Caco-2 (cell line): ENCODE measurements at regions not wholly inside any gene's neighbourhood (a gene's known extent, or its start where the extent isn't known, plus 50 kb on each side); places are given as distances from the start of the nearest gene placed in this dataset.

Source experiments
- BruUV-seq: library from RNA; stranded (reverse); fragments of 400-500 nt; replicated peaks from 2 replicates; lab custom pipeline; 2021; lab: Mats Ljungman, UMichigan
- CTCF ChIA-PET: fragments of 300-600 bp; sonication (Branson Sonifier 250); formaldehyde crosslinking; loops from one replicate; lab custom pipeline; 2022; ENCODE audit warnings: antibody characterized with exemption; lab: Charles Lee
- POLR2A ChIA-PET: fragments of 300-600 bp; sonication (Branson Sonifier 250); formaldehyde crosslinking; loops from one replicate; lab custom pipeline; 2022; ENCODE audit warnings: antibody characterized with exemption; lab: Charles Lee
- DNase-seq, 2 experiments: peaks; one replicate each; pipeline versions ENCODE4 v3.0.0 to v3.0.0-alpha.2; 2020 to 2022
- H3K27me3 ChIP-seq: replicated peaks from 2 replicates; pipeline ENCODE4 v1.6.0; 2011; ENCODE audit warnings: low read length; ENCODE audit not compliant: control insufficient read depth, insufficient read depth
- H3K36me3 ChIP-seq: 2 replicates; pipeline ENCODE4 v1.5.1; 2011; ENCODE audit warnings: low read length; ENCODE audit not compliant: control insufficient read depth, insufficient read depth
- H3K4me1 ChIP-seq: fragments of 250-450 bp; sonication (Bioruptor Pico); 2 replicates; pipeline ENCODE4 v1.5.1; 2020; ENCODE audit warnings: mild to moderate bottlenecking
- H3K4me3 ChIP-seq: 2 replicates; pipeline ENCODE4 v1.5.1; 2011; ENCODE audit warnings: low read depth, mild to moderate bottlenecking, control low read depth, low read length
- H3K9me3 ChIP-seq: fragments of 250-450 bp; sonication (Bioruptor Pico); 2 replicates; pipeline ENCODE4 v1.5.1; 2020; ENCODE audit warnings: mild to moderate bottlenecking, moderate library complexity
- H3K27ac Mint-ChIP-seq: one replicate; pipeline ENCODE4 v1.8.0; 2022; ENCODE audit warnings: mixed read lengths; ENCODE audit not compliant: unreplicated experiment
- H3K27me3 Mint-ChIP-seq: one replicate; pipeline ENCODE4 v1.8.0; 2022; ENCODE audit warnings: mixed read lengths; ENCODE audit not compliant: insufficient read depth, unreplicated experiment
- H3K36me3 Mint-ChIP-seq: one replicate; pipeline ENCODE4 v1.8.0; 2022; ENCODE audit warnings: mild to moderate bottlenecking, mixed read lengths; ENCODE audit not compliant: insufficient read depth, unreplicated experiment
- H3K4me1 Mint-ChIP-seq: one replicate; pipeline ENCODE4 v1.8.0; 2022; ENCODE audit warnings: low read depth, mixed read lengths; ENCODE audit not compliant: unreplicated experiment
- H3K4me3 Mint-ChIP-seq: one replicate; pipeline ENCODE4 v1.8.0; 2022; ENCODE audit warnings: mild to moderate bottlenecking, moderate library complexity, mixed read lengths; ENCODE audit not compliant: unreplicated experiment
- H3K9me3 Mint-ChIP-seq: one replicate; pipeline ENCODE4 v1.8.0; 2022; ENCODE audit warnings: mixed read lengths; ENCODE audit not compliant: unreplicated experiment
- intact Hi-C: fragments of 100-400 bp; cut with micrococcal nuclease; formaldehyde crosslinking; loops from one replicate; pipeline ENCODE4 v1.10.0; 2022; ENCODE audit not compliant: unreplicated experiment
- TF ChIP-seq, protein P1 (sequence below), 2 experiments: fragments of 200-600 bp in 1 of 2; IDR thresholded peaks; 1 replicate in 1 of 2; 2 replicates in 1 of 2; pipeline versions ENCODE4 v1.5.1 to v1.8.0; 2011 to 2022; ENCODE audit warnings: antibody characterized with exemption in 1 of 2, control low read depth in 1 of 2, inconsistent platforms in 1 of 2, low read depth in 1 of 2, low read length in 1 of 2, mild to moderate bottlenecking in 1 of 2, moderate library complexity in 1 of 2; ENCODE audit not compliant: insufficient read depth in 1 of 2, severe bottlenecking in 1 of 2, unreplicated experiment in 1 of 2

GRCh38 chr22:48044487-48045060 lies 1282.1 kb downstream of the TBC1D22A start:
- DNase-seq: no peak
- BruUV-seq: no TSS peak
- intact Hi-C loops: no loop called here
- TF ChIP-seq, protein P1, sequence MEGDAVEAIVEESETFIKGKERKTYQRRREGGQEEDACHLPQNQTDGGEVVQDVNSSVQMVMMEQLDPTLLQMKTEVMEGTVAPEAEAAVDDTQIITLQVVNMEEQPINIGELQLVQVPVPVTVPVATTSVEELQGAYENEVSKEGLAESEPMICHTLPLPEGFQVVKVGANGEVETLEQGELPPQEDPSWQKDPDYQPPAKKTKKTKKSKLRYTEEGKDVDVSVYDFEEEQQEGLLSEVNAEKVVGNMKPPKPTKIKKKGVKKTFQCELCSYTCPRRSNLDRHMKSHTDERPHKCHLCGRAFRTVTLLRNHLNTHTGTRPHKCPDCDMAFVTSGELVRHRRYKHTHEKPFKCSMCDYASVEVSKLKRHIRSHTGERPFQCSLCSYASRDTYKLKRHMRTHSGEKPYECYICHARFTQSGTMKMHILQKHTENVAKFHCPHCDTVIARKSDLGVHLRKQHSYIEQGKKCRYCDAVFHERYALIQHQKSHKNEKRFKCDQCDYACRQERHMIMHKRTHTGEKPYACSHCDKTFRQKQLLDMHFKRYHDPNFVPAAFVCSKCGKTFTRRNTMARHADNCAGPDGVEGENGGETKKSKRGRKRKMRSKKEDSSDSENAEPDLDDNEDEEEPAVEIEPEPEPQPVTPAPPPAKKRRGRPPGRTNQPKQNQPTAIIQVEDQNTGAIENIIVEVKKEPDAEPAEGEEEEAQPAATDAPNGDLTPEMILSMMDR (IDR thresholded peaks at IDR 0.05; ENCODE audit: insufficient read depth in 1 of 2, low read depth in 1 of 2, low read length in 1 of 2, severe bottlenecking in 1 of 2, unreplicated experiment in 1 of 2): no peak
- peaks cover 11% of the 10 kb centered on the region for H3K27me3 Mint-ChIP-seq
- H3K4me3 Mint-ChIP-seq: no peak overlapping the region
- no peaks in the 10 kb centered on the region for H3K9me3 Mint-ChIP-seq
- H3K27ac Mint-ChIP-seq: no peak overlapping the region
- H3K4me1 Mint-ChIP-seq: no peaks in the 10 kb centered on the region
- Histone ChIP-seq H3K27me3 (no peaks in the 10 kb centered on the region), H3K4me3 (no peak overlapping the region), H3K36me3 (no peaks in the 10 kb centered on the region), H3K4me1 (no peaks in the 10 kb centered on the region), H3K9me3 (no peaks in the 10 kb centered on the region)
- POLR2A ChIA-PET: no interaction called here
- CTCF ChIA-PET: no interaction called here
- no peaks in the 10 kb centered on the region for H3K36me3 Mint-ChIP-seq

DNA sequence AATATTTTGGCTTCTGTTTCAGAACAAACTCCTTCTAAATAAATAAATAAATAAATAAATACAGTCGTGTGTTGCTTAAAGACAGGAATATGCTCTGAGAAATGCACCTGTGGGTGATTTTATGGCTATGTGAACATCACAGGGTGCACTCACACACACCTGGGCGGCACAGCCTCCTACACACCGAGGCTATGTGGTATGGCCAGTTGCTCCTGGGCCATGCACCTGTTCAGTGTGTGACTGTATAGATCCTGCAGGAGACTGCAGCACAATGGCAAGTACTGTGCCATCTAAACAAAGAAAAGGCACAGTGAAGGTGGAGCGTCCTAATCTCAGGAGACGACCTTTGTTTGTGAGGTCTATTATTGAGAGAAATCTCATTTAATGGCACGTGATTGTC lies 1281.1 kb downstream of the TBC1D22A start:
- DNase-seq: no peak
- Histone ChIP-seq H3K4me1 (no peaks in the 10 kb centered on the region), H3K36me3 (no peaks in the 10 kb centered on the region), H3K9me3 (no peaks in the 10 kb centered on the region), H3K4me3 (no peak overlapping the region), H3K27me3 (no peaks in the 10 kb centered on the region)
- TF ChIP-seq, protein P1 (IDR thresholded peaks at IDR 0.05; ENCODE audit: insufficient read depth in 1 of 2, low read depth in 1 of 2, low read length in 1 of 2, severe bottlenecking in 1 of 2, unreplicated experiment in 1 of 2): no peak
- H3K27me3 Mint-ChIP-seq: peaks cover 6% of the 10 kb centered on the region
- H3K27ac Mint-ChIP-seq: no peak overlapping the region
- no peaks in the 10 kb centered on the region for H3K36me3 Mint-ChIP-seq
- ChIA-PET CTCF (no interaction called here), POLR2A (no interaction called here)
- intact Hi-C loops: no loop called here
- BruUV-seq: no TSS peak
- no peaks in the 10 kb centered on the region for H3K4me1 Mint-ChIP-seq
- H3K9me3 Mint-ChIP-seq: no peaks in the 10 kb centered on the region
- no peak overlapping the region for H3K4me3 Mint-ChIP-seq

GRCh38 chr22:48042621-48043395 lies 1280.4 kb downstream of the TBC1D22A start:
- Mint-ChIP-seq H3K27me3 (peaks cover 6% of the 10 kb centered on the region), H3K27ac (no peak overlapping the region), H3K4me3 (no peak overlapping the region), H3K9me3 (no peaks in the 10 kb centered on the region), H3K36me3 (no peaks in the 10 kb centered on the region), H3K4me1 (no peaks in the 10 kb centered on the region)
- H3K27me3 ChIP-seq: no peaks in the 10 kb centered on the region
- DNase-seq: no peak
- BruUV-seq: no TSS peak
- intact Hi-C loops: no loop called here
- no peaks in the 10 kb centered on the region for H3K9me3 ChIP-seq
- POLR2A ChIA-PET: no interaction called here
- no peaks in the 10 kb centered on the region for H3K4me1 ChIP-seq
- no peak overlapping the region for H3K4me3 ChIP-seq
- H3K36me3 ChIP-seq: no peaks in the 10 kb centered on the region
- CTCF ChIA-PET: no interaction called here
- TF ChIP-seq, protein P1 (IDR thresholded peaks at IDR 0.05; ENCODE audit: insufficient read depth in 1 of 2, low read depth in 1 of 2, low read length in 1 of 2, severe bottlenecking in 1 of 2, unreplicated experiment in 1 of 2): no peak
